ENCODE measurements at regions not wholly inside any gene's neighbourhood (a gene's known extent, or its start where the extent isn't known, plus 50 kb on each side); places are given as distances from the start of the nearest gene placed in this dataset.

GRCh38 chr11:116598036-116598435, 174.8 kb downstream of the BUD13 start:
- ATAC-seq (replicated peaks in 1 of 4) = no peak
- no peaks in the 10 kb centered on the region for H3K36me3 ChIP-seq (ENCODE audit: control insufficient read depth in 2 of 2, extremely low read depth in 1 of 2, insufficient read depth in 1 of 2, low read length in 1 of 2)
- H3K4me1 ChIP-seq (ENCODE audit: control insufficient read depth in 1 of 2, extremely low read depth in 1 of 2, insufficient read depth in 2 of 2, low read length in 2 of 2) = no peaks in the 10 kb centered on the region
- peaks cover 0 to 32% of the 10 kb centered on the region in 2 experiments for H3K27me3 ChIP-seq (replicated peaks in 1 of 2; ENCODE audit: control insufficient read depth in 2 of 2, extremely low read depth in 1 of 2, insufficient read depth in 2 of 2, low read length in 1 of 2)
- Mint-ChIP-seq H3K4me3 (no peak overlapping the region), H3K27ac (no peak overlapping the region), H3K36me3 (no peaks in the 10 kb centered on the region), H3K4me1 (no peaks in the 10 kb centered on the region), H3K9me3 (no peaks in the 10 kb centered on the region), H3K27me3 (peaks cover 20 to 24% of the 10 kb centered on the region in 2 donors)
- CTCF ChIA-PET = no interaction called here
- DNase-seq = no peak
- H3K27ac ChIP-seq (ENCODE audit: low read length) = no peak overlapping the region
- H3K9me3 ChIP-seq = no peaks in the 10 kb centered on the region
- no peak overlapping the region for H3K4me3 ChIP-seq (ENCODE audit: control insufficient read depth in 1 of 2, extremely low read depth in 1 of 2, low read length in 1 of 2)
- WGBS (ENCODE audit: insufficient coverage) = 77% methylated on average over 6 of the region's 6 CpGs
- POLR2A ChIA-PET = no interaction called here

- Histone ChIP-seq H3K9me3 (no peaks in the 10 kb centered on the region), H3K36me3 (ENCODE audit: control insufficient read depth in 2 of 2, extremely low read depth in 1 of 2, insufficient read depth in 1 of 2, low read length in 1 of 2) (no peaks in the 10 kb centered on the region), H3K27ac (ENCODE audit: low read length) (no peak overlapping the region), H3K27me3 (replicated peaks in 1 of 2; ENCODE audit: control insufficient read depth in 2 of 2, extremely low read depth in 1 of 2, insufficient read depth in 2 of 2, low read length in 1 of 2) (peaks cover 0 to 28% of the 10 kb centered on the region in 2 experiments), H3K4me1 (ENCODE audit: control insufficient read depth in 1 of 2, extremely low read depth in 1 of 2, insufficient read depth in 2 of 2, low read length in 2 of 2) (no peaks in the 10 kb centered on the region), H3K4me3 (ENCODE audit: control insufficient read depth in 1 of 2, extremely low read depth in 1 of 2, low read length in 1 of 2) (no peak overlapping the region)
- H3K27me3 Mint-ChIP-seq = peaks cover 26% of the 10 kb centered on the region in 2 donors
- DNase-seq (no peak), ATAC-seq (replicated peaks in 1 of 4) (no peak)
- H3K4me3 Mint-ChIP-seq = no peak overlapping the region
- ChIA-PET POLR2A (no interaction called here), CTCF (no interaction called here)
- H3K36me3 Mint-ChIP-seq = no peaks in the 10 kb centered on the region
- 87% methylated on average over 6 of the region's 12 CpGs for WGBS (ENCODE audit: insufficient coverage)
- H3K27ac Mint-ChIP-seq = no peak overlapping the region
- H3K9me3 Mint-ChIP-seq = no peaks in the 10 kb centered on the region
- no peaks in the 10 kb centered on the region for H3K4me1 Mint-ChIP-seq
These were observed 176.2 kb downstream of the BUD13 start for GRCh38 chr11:116596346-116597260.

- no peaks in the 10 kb centered on the region for H3K36me3 Mint-ChIP-seq
- peaks cover 0 to 37% of the 10 kb centered on the region in 2 experiments for H3K27me3 ChIP-seq (replicated peaks in 1 of 2; ENCODE audit: control insufficient read depth in 2 of 2, extremely low read depth in 1 of 2, insufficient read depth in 2 of 2, low read length in 1 of 2)
- peaks cover 0 to 4% (median 0%) of the 10 kb centered on the region in 3 donors for H3K9me3 Mint-ChIP-seq
- H3K27ac ChIP-seq (ENCODE audit: low read length) = no peak overlapping the region
- H3K27ac Mint-ChIP-seq = no peak overlapping the region
- WGBS (ENCODE audit: insufficient coverage) = 69% methylated on average over 9 of the region's 13 CpGs
- H3K4me1 Mint-ChIP-seq = no peaks in the 10 kb centered on the region
- H3K4me3 ChIP-seq (ENCODE audit: control insufficient read depth in 1 of 2, extremely low read depth in 1 of 2, low read length in 1 of 2) = no peak overlapping the region
- H3K36me3 ChIP-seq (ENCODE audit: control insufficient read depth in 2 of 2, extremely low read depth in 1 of 2, insufficient read depth in 1 of 2, low read length in 1 of 2) = no peaks in the 10 kb centered on the region
- H3K4me1 ChIP-seq (ENCODE audit: control insufficient read depth in 1 of 2, extremely low read depth in 1 of 2, insufficient read depth in 2 of 2, low read length in 2 of 2) = no peaks in the 10 kb centered on the region
- no peaks in the 10 kb centered on the region for H3K9me3 ChIP-seq
- DNase-seq (no peak), ATAC-seq (replicated peaks in 1 of 4) (no peak)
- no peak overlapping the region for H3K4me3 Mint-ChIP-seq
- ChIA-PET CTCF (no interaction called here), POLR2A (no interaction called here)
- peaks cover 35 to 38% of the 10 kb centered on the region in 2 donors for H3K27me3 Mint-ChIP-seq
These were observed 177.4 kb downstream of the BUD13 start for GRCh38 chr11:116595305-116595880.

- peaks cover 0 to 34% of the 10 kb centered on the region in 2 experiments for H3K27me3 ChIP-seq (replicated peaks in 1 of 2; ENCODE audit: control insufficient read depth in 2 of 2, extremely low read depth in 1 of 2, insufficient read depth in 2 of 2, low read length in 1 of 2)
- H3K9me3 ChIP-seq = no peaks in the 10 kb centered on the region
- Mint-ChIP-seq H3K9me3 (peaks cover 0 to 9% (median 2%) of the 10 kb centered on the region in 3 donors), H3K27me3 (peaks cover 24 to 28% of the 10 kb centered on the region in 2 donors), H3K4me1 (no peaks in the 10 kb centered on the region), H3K27ac (no peak overlapping the region), H3K36me3 (no peaks in the 10 kb centered on the region), H3K4me3 (no peak overlapping the region)
- POLR2A ChIA-PET = no interaction called here
- no peak overlapping the region for H3K4me3 ChIP-seq (ENCODE audit: control insufficient read depth in 1 of 2, extremely low read depth in 1 of 2, low read length in 1 of 2)
- CTCF ChIA-PET = no interaction called here
- DNase-seq = no peak
- no peaks in the 10 kb centered on the region for H3K4me1 ChIP-seq (ENCODE audit: control insufficient read depth in 1 of 2, extremely low read depth in 1 of 2, insufficient read depth in 2 of 2, low read length in 2 of 2)
- no peaks in the 10 kb centered on the region for H3K36me3 ChIP-seq (ENCODE audit: control insufficient read depth in 2 of 2, extremely low read depth in 1 of 2, insufficient read depth in 1 of 2, low read length in 1 of 2)
- H3K27ac ChIP-seq (ENCODE audit: low read length) = no peak overlapping the region
- WGBS (ENCODE audit: insufficient coverage) = 76% methylated on average over 4 of the region's 10 CpGs
- ATAC-seq (replicated peaks in 1 of 4) = no peak
These were observed 181.8 kb downstream of the BUD13 start for GRCh38 chr11:116590844-116591570.

GRCh38 chr11:116589402-116589801, 183.4 kb downstream of the BUD13 start:
- WGBS (ENCODE audit: insufficient coverage) = 73% methylated on average over 5 of the region's 5 CpGs
- H3K36me3 Mint-ChIP-seq = no peaks in the 10 kb centered on the region
- H3K9me3 ChIP-seq = no peaks in the 10 kb centered on the region
- ATAC-seq (replicated peaks in 1 of 4) (no peak), DNase-seq (no peak)
- H3K4me1 ChIP-seq (ENCODE audit: control insufficient read depth in 1 of 2, extremely low read depth in 1 of 2, insufficient read depth in 2 of 2, low read length in 2 of 2) = no peaks in the 10 kb centered on the region
- no peak overlapping the region for H3K27ac Mint-ChIP-seq
- CTCF ChIA-PET = no interaction called here
- peaks cover 0 to 9% (median 2%) of the 10 kb centered on the region in 3 donors for H3K9me3 Mint-ChIP-seq
- H3K4me1 Mint-ChIP-seq = no peaks in the 10 kb centered on the region
- H3K36me3 ChIP-seq (ENCODE audit: control insufficient read depth in 2 of 2, extremely low read depth in 1 of 2, insufficient read depth in 1 of 2, low read length in 1 of 2) = no peaks in the 10 kb centered on the region
- peaks cover 25 to 29% of the 10 kb centered on the region in 2 donors for H3K27me3 Mint-ChIP-seq
- H3K4me3 Mint-ChIP-seq = no peak overlapping the region
- POLR2A ChIA-PET = no interaction called here
- H3K4me3 ChIP-seq (ENCODE audit: control insufficient read depth in 1 of 2, extremely low read depth in 1 of 2, low read length in 1 of 2) = no peak overlapping the region
- H3K27me3 ChIP-seq (replicated peaks in 1 of 2; ENCODE audit: control insufficient read depth in 2 of 2, extremely low read depth in 1 of 2, insufficient read depth in 2 of 2, low read length in 1 of 2) = peaks cover 0 to 28% of the 10 kb centered on the region in 2 experiments
- H3K27ac ChIP-seq (ENCODE audit: low read length) = no peak overlapping the region

- POLR2A ChIA-PET = no interaction called here
These were observed 186.4 kb downstream of the BUD13 start for GRCh38 chr11:116586392-116586791.

More at GRCh38 chr11:116586392-116586791, 186.4 kb downstream of the BUD13 start:
- Histone ChIP-seq H3K36me3 (ENCODE audit: control insufficient read depth in 2 of 2, extremely low read depth in 1 of 2, insufficient read depth in 1 of 2, low read length in 1 of 2) (no peaks in the 10 kb centered on the region), H3K27me3 (replicated peaks in 1 of 2; ENCODE audit: control insufficient read depth in 2 of 2, extremely low read depth in 1 of 2, insufficient read depth in 2 of 2, low read length in 1 of 2) (peaks cover 0 to 44% of the 10 kb centered on the region in 2 experiments), H3K4me1 (ENCODE audit: control insufficient read depth in 1 of 2, extremely low read depth in 1 of 2, insufficient read depth in 2 of 2, low read length in 2 of 2) (no peaks in the 10 kb centered on the region), H3K4me3 (ENCODE audit: control insufficient read depth in 1 of 2, extremely low read depth in 1 of 2, low read length in 1 of 2) (no peak overlapping the region), H3K27ac (ENCODE audit: low read length) (no peak overlapping the region), H3K9me3 (no peaks in the 10 kb centered on the region)
- H3K4me3 Mint-ChIP-seq = no peak overlapping the region
- CTCF ChIA-PET = no interaction called here
- no peaks in the 10 kb centered on the region for H3K4me1 Mint-ChIP-seq
- 79% methylated on average over 6 of the region's 6 CpGs for WGBS (ENCODE audit: insufficient coverage)
- ATAC-seq (replicated peaks in 1 of 4) = no peak
- H3K9me3 Mint-ChIP-seq = peaks cover 0 to 9% (median 2%) of the 10 kb centered on the region in 3 donors
- H3K36me3 Mint-ChIP-seq = no peaks in the 10 kb centered on the region
- no peak overlapping the region for H3K27ac Mint-ChIP-seq
- no peak for DNase-seq
- peaks cover 38 to 39% of the 10 kb centered on the region in 2 donors for H3K27me3 Mint-ChIP-seq
